GM12878 (cell line): ENCODE measurements at regions not wholly inside any gene's neighbourhood (a gene's known extent, or its start where the extent isn't known, plus 50 kb on each side); places are given as distances from the start of the nearest gene placed in this dataset.
A peak's percentile ranks its signal among the peaks of the same experiment; 100 is the strongest.

ENCODE experiments used
- BRCA1 ChIP-seq: IDR thresholded peaks from 2 replicates; pipeline ENCODE4 v1.6.1; 2011; ENCODE audit warnings: low read depth, low read length, improper control_type of control experiment
- CBX5 ChIP-seq: sonication (generic); IDR thresholded peaks from 2 replicates; pipeline ENCODE4 v1.6.1; 2016; ENCODE audit warnings: low read depth, moderate library complexity, mild to moderate bottlenecking, inconsistent platforms
- DPF2 ChIP-seq: fragments of 450-650 bp; IDR thresholded peaks from 2 replicates; pipeline ENCODE4 v1.6.1; 2017; ENCODE audit warnings: mild to moderate bottlenecking
- EZH2 ChIP-seq: IDR thresholded peaks from 2 replicates; pipeline ENCODE4 v1.6.1; 2012; ENCODE audit warnings: low read depth, mild to moderate bottlenecking, control low read depth, inconsistent platforms, low read length, borderline replicate concordance; ENCODE audit not compliant: control insufficient read depth
- FOS ChIP-seq: IDR thresholded peaks from 3 replicates; pipeline ENCODE4 v1.6.1; 2011; ENCODE audit warnings: borderline replicate concordance; ENCODE audit not compliant: insufficient read length; ENCODE audit errors: extremely low read depth
- FOXK2 ChIP-seq: fragments of 450-650 bp; IDR thresholded peaks from 2 replicates; pipeline ENCODE4 v1.6.1; 2017; ENCODE audit warnings: mild to moderate bottlenecking, moderate library complexity
- IKZF2 ChIP-seq, 2 experiments: fragments of 450-650 bp; IDR thresholded peaks; 2 replicates each; pipeline ENCODE4 v1.6.1; 2017; ENCODE audit warnings: mild to moderate bottlenecking in 2 of 2, moderate library complexity in 2 of 2
- MEF2B ChIP-seq: fragments of 450-650 bp; IDR thresholded peaks from 2 replicates; pipeline ENCODE4 v1.6.1; 2018; ENCODE audit warnings: mild to moderate bottlenecking, moderate library complexity; ENCODE audit not compliant: partially characterized antibody, poor library complexity, severe bottlenecking
- NR2F1 ChIP-seq: fragments of 450-650 bp; conservative IDR thresholded peaks from 2 replicates; pipeline ENCODE4 v1.6.1; 2017; ENCODE audit warnings: mild to moderate bottlenecking
- POLR2A ChIP-seq: IDR thresholded peaks from 2 replicates; pipeline ENCODE4 v1.6.1; 2011; ENCODE audit warnings: low read depth, mild to moderate bottlenecking, low read length
- RCOR1 ChIP-seq: conservative IDR thresholded peaks from 2 replicates; pipeline ENCODE4 v1.6.1; 2012; ENCODE audit warnings: low read depth, low read length, improper control_type of control experiment
- SREBF2 ChIP-seq: IDR thresholded peaks from 2 replicates; pipeline ENCODE4 v1.6.1; 2012; ENCODE audit warnings: mild to moderate bottlenecking, low read length
- ZNF384 ChIP-seq: IDR thresholded peaks from 2 replicates; pipeline ENCODE4 v1.6.1; 2012; ENCODE audit warnings: low read depth, mild to moderate bottlenecking, low read length, improper control_type of control experiment, borderline replicate concordance
- TF ChIP-seq, protein P1 (sequence below): fragments of 450-650 bp; IDR thresholded peaks from 2 replicates; pipeline ENCODE4 v1.6.1; 2016; ENCODE audit warnings: mild to moderate bottlenecking
- TF ChIP-seq, protein P2 (sequence below): fragments of 450-650 bp; IDR thresholded peaks from 2 replicates; pipeline ENCODE4 v1.6.1; 2017; ENCODE audit warnings: mild to moderate bottlenecking, moderate library complexity
- TF ChIP-seq, protein P3 (sequence below), 3 experiments: IDR thresholded peaks in 2 of 3; conservative IDR thresholded peaks in 1 of 3; 2 replicates each; pipeline ENCODE4 v1.5.1; 2011; ENCODE audit warnings: low read depth in 3 of 3, low read length in 3 of 3, mild to moderate bottlenecking in 3 of 3, control low read depth in 2 of 3, moderate library complexity in 2 of 3, inconsistent platforms in 1 of 3, mixed read lengths in 1 of 3; ENCODE audit not compliant: control insufficient read depth in 2 of 3, insufficient read depth in 1 of 3; ENCODE audit errors: extremely low read depth in 1 of 3
- TF ChIP-seq, protein P4 (sequence below): fragments of 450-650 bp; formaldehyde crosslinking; IDR thresholded peaks from 2 replicates; pipeline ENCODE4 v1.5.0; 2022; ENCODE audit warnings: mild to moderate bottlenecking, missing genetic modification characterization

DNA sequence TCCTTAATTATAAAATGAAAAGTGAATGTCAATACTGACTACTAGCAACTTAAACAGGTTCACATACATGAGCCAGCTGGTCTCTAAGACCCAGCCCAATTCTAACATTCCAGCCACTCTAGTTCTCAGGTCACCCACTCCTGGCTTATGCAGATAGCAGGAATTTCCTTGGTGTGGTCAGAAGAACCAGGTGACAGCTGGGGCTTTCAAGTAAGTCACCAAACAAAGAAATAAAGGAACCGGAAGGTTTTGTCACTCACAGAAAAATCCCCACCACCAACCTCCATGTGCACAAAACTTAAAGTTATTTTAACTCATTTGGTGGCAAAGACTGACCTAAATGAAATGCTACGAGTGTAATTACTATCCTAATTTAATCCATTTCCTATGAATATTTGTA is 129.6 kb upstream of the CDKN3 start (continued):
- TF ChIP-seq FOXK2 (no peak), EZH2 (no peak), ZNF384 (no peak), SREBF2 (no peak), MEF2B (peak; percentile 9), FOS (no peak), RCOR1 (no peak), NR2F1 (no peak), CBX5 (no peak), IKZF2 (IDR thresholded peaks at IDR 0.05) (peak; percentile 80 to 82), BRCA1 (no peak), DPF2 (0 out of 2 replicates have a peak, but pooled peaks have one; percentile 18), POLR2A (no peak)
- TF ChIP-seq, protein P1, sequence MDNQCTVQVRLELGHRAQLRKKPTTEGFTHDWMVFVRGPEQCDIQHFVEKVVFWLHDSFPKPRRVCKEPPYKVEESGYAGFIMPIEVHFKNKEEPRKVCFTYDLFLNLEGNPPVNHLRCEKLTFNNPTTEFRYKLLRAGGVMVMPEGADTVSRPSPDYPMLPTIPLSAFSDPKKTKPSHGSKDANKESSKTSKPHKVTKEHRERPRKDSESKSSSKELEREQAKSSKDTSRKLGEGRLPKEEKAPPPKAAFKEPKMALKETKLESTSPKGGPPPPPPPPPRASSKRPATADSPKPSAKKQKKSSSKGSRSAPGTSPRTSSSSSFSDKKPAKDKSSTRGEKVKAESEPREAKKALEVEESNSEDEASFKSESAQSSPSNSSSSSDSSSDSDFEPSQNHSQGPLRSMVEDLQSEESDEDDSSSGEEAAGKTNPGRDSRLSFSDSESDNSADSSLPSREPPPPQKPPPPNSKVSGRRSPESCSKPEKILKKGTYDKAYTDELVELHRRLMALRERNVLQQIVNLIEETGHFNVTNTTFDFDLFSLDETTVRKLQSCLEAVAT = no peak
- TF ChIP-seq, protein P2, sequence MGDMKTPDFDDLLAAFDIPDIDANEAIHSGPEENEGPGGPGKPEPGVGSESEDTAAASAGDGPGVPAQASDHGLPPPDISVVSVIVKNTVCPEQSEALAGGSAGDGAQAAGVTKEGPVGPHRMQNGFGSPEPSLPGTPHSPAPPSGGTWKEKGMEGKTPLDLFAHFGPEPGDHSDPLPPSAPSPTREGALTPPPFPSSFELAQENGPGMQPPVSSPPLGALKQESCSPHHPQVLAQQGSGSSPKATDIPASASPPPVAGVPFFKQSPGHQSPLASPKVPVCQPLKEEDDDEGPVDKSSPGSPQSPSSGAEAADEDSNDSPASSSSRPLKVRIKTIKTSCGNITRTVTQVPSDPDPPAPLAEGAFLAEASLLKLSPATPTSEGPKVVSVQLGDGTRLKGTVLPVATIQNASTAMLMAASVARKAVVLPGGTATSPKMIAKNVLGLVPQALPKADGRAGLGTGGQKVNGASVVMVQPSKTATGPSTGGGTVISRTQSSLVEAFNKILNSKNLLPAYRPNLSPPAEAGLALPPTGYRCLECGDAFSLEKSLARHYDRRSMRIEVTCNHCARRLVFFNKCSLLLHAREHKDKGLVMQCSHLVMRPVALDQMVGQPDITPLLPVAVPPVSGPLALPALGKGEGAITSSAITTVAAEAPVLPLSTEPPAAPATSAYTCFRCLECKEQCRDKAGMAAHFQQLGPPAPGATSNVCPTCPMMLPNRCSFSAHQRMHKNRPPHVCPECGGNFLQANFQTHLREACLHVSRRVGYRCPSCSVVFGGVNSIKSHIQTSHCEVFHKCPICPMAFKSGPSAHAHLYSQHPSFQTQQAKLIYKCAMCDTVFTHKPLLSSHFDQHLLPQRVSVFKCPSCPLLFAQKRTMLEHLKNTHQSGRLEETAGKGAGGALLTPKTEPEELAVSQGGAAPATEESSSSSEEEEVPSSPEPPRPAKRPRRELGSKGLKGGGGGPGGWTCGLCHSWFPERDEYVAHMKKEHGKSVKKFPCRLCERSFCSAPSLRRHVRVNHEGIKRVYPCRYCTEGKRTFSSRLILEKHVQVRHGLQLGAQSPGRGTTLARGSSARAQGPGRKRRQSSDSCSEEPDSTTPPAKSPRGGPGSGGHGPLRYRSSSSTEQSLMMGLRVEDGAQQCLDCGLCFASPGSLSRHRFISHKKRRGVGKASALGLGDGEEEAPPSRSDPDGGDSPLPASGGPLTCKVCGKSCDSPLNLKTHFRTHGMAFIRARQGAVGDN = 0 out of 2 replicates have a peak, but pooled peaks have one; percentile 21
- TF ChIP-seq, protein P3, sequence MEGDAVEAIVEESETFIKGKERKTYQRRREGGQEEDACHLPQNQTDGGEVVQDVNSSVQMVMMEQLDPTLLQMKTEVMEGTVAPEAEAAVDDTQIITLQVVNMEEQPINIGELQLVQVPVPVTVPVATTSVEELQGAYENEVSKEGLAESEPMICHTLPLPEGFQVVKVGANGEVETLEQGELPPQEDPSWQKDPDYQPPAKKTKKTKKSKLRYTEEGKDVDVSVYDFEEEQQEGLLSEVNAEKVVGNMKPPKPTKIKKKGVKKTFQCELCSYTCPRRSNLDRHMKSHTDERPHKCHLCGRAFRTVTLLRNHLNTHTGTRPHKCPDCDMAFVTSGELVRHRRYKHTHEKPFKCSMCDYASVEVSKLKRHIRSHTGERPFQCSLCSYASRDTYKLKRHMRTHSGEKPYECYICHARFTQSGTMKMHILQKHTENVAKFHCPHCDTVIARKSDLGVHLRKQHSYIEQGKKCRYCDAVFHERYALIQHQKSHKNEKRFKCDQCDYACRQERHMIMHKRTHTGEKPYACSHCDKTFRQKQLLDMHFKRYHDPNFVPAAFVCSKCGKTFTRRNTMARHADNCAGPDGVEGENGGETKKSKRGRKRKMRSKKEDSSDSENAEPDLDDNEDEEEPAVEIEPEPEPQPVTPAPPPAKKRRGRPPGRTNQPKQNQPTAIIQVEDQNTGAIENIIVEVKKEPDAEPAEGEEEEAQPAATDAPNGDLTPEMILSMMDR (IDR thresholded peaks at IDR 0.05 in 2 of 3, conservative IDR thresholded peaks at IDR 0.05 in 1 of 3; ENCODE audit: control insufficient read depth in 2 of 3, extremely low read depth in 1 of 3, insufficient read depth in 1 of 3, low read depth in 3 of 3, low read length in 3 of 3) = no peak
- TF ChIP-seq, protein P4, sequence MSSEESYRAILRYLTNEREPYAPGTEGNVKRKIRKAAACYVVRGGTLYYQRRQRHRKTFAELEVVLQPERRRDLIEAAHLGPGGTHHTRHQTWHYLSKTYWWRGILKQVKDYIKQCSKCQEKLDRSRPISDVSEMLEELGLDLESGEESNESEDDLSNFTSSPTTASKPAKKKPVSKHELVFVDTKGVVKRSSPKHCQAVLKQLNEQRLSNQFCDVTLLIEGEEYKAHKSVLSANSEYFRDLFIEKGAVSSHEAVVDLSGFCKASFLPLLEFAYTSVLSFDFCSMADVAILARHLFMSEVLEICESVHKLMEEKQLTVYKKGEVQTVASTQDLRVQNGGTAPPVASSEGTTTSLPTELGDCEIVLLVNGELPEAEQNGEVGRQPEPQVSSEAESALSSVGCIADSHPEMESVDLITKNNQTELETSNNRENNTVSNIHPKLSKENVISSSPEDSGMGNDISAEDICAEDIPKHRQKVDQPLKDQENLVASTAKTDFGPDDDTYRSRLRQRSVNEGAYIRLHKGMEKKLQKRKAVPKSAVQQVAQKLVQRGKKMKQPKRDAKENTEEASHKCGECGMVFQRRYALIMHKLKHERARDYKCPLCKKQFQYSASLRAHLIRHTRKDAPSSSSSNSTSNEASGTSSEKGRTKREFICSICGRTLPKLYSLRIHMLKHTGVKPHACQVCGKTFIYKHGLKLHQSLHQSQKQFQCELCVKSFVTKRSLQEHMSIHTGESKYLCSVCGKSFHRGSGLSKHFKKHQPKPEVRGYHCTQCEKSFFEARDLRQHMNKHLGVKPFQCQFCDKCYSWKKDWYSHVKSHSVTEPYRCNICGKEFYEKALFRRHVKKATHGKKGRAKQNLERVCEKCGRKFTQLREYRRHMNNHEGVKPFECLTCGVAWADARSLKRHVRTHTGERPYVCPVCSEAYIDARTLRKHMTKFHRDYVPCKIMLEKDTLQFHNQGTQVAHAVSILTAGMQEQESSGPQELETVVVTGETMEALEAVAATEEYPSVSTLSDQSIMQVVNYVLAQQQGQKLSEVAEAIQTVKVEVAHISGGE = no peak
- TF ChIP-seq, all 136 proteins: peak for 21
